ENCODE measurements at regions not wholly inside any gene's neighbourhood (a gene's known extent, or its start where the extent isn't known, plus 50 kb on each side); places are given as distances from the start of the nearest gene placed in this dataset.

DNA sequence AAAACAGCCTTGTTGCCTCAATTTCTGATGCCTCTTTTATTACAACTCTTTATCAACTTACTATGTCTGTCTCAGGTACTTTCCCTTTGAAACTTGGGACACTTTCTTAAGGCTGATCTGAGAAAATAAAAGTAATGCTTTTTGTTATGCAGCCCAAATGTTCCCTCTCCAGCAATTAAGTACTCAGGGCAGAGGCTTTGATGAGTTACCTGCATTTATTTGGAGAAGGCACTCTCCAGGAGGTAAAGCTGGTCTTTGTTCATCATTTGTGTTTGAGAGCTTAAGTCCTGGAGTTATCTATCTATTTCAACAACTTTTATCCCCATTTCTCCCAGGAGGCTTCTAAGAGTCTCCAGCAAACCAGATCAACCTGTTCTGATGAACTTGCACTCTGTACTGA is 259.2 kb downstream of the ASXL3 start:
- Histone ChIP-seq H3K9me3 (ENCODE audit: low read length) (no peaks in the 10 kb centered on the region), H3K4me1 (ENCODE audit: insufficient read depth, low read length) (no peaks in the 10 kb centered on the region), H2AFZ (ENCODE audit: low read length) (no peak overlapping the region), H3K4me2 (ENCODE audit: low read length) (no peak overlapping the region), H3K4me3 (ENCODE audit: low read length) (no peak overlapping the region), H3K27ac (ENCODE audit: low read length) (no peak overlapping the region), H3K36me3 (ENCODE audit: low read depth, low read length) (no peaks in the 10 kb centered on the region), H3F3A (ENCODE audit: low read length, unreplicated experiment) (no peaks in the 10 kb centered on the region), H4K20me1 (ENCODE audit: low read length) (no peaks in the 10 kb centered on the region), H3K79me2 (ENCODE audit: low read length) (no peaks in the 10 kb centered on the region), H3K9me2 (replicated peaks; ENCODE audit: low read length) (no peaks in the 10 kb centered on the region), H3K27me3 (ENCODE audit: low read length) (no peaks in the 10 kb centered on the region), H3K9ac (ENCODE audit: low read length) (no peak overlapping the region)
- intact Hi-C loops (cut with micrococcal nuclease), result loop anchor here (5.0 to 10.0 kb wide), 2 partner anchors 240 to 488 kb away; no protein-coding TSS in a partner anchor
- ChIA-PET CTCF (no interaction called here), POLR2A (ENCODE audit: unreplicated experiment) (no interaction called here)
- BruUV-seq (replicated peaks), result no TSS peak
- ATAC-seq, result no peak
- no peak for TF ChIP-seq EZH2phosphoT487 (IDR thresholded peaks at IDR 0.05; ENCODE audit: borderline replicate concordance, low read length)
- TF ChIP-seq, protein P1, sequence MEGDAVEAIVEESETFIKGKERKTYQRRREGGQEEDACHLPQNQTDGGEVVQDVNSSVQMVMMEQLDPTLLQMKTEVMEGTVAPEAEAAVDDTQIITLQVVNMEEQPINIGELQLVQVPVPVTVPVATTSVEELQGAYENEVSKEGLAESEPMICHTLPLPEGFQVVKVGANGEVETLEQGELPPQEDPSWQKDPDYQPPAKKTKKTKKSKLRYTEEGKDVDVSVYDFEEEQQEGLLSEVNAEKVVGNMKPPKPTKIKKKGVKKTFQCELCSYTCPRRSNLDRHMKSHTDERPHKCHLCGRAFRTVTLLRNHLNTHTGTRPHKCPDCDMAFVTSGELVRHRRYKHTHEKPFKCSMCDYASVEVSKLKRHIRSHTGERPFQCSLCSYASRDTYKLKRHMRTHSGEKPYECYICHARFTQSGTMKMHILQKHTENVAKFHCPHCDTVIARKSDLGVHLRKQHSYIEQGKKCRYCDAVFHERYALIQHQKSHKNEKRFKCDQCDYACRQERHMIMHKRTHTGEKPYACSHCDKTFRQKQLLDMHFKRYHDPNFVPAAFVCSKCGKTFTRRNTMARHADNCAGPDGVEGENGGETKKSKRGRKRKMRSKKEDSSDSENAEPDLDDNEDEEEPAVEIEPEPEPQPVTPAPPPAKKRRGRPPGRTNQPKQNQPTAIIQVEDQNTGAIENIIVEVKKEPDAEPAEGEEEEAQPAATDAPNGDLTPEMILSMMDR (conservative IDR thresholded peaks at IDR 0.05; ENCODE audit: low read depth, low read length), result no peak
- TF ChIP-seq EZH2 (IDR thresholded peaks at IDR 0.05; ENCODE audit: low read length, unreplicated experiment), result no peak
- DNase-seq, result no peak

DNA sequence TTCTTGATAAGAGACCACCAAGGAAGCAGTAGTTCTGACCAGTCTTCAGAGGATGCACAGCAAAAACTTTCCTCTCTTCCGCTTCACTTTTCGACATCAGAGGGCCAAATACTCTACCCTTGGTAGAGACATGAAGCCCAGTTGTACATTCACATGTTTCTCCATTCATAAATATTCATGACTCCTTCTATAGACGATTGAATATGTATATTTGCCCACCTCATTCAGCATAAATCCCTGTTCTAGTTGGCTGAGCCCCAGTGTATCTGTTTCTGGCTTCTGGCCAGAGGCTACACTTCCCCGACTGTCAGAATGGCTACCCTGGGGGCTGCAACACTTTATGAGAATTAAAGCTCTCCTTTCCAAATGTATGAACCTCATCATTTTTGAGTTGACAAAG is 258.5 kb downstream of the ASXL3 start:
- DNase-seq (no peak), ATAC-seq (no peak)
- H3K4me1 ChIP-seq (ENCODE audit: insufficient read depth, low read length), result no peaks in the 10 kb centered on the region
- no peak overlapping the region for H3K27ac ChIP-seq (ENCODE audit: low read length)
- H3K27me3 ChIP-seq (ENCODE audit: low read length), result no peaks in the 10 kb centered on the region
- H3K9me2 ChIP-seq (replicated peaks; ENCODE audit: low read length), result no peaks in the 10 kb centered on the region
- H3K4me3 ChIP-seq (ENCODE audit: low read length), result no peak overlapping the region
- H2AFZ ChIP-seq (ENCODE audit: low read length), result no peak overlapping the region
- H3K9ac ChIP-seq (ENCODE audit: low read length), result no peak overlapping the region
- BruUV-seq (replicated peaks), result no TSS peak
- CTCF ChIA-PET, result no interaction called here
- no peaks in the 10 kb centered on the region for H3K36me3 ChIP-seq (ENCODE audit: low read depth, low read length)
- no peak overlapping the region for H3K4me2 ChIP-seq (ENCODE audit: low read length)
- no peaks in the 10 kb centered on the region for H3F3A ChIP-seq (ENCODE audit: low read length, unreplicated experiment)
- TF ChIP-seq EZH2phosphoT487 (IDR thresholded peaks at IDR 0.05; ENCODE audit: borderline replicate concordance, low read length) (no peak), EZH2 (IDR thresholded peaks at IDR 0.05; ENCODE audit: low read length, unreplicated experiment) (no peak)
- TF ChIP-seq, protein P1 (conservative IDR thresholded peaks at IDR 0.05; ENCODE audit: low read depth, low read length), result no peak
- POLR2A ChIA-PET (ENCODE audit: unreplicated experiment), result no interaction called here
- H3K79me2 ChIP-seq (ENCODE audit: low read length), result no peaks in the 10 kb centered on the region
- H3K9me3 ChIP-seq (ENCODE audit: low read length), result no peaks in the 10 kb centered on the region
- H4K20me1 ChIP-seq (ENCODE audit: low read length), result no peaks in the 10 kb centered on the region
- intact Hi-C loops (cut with micrococcal nuclease), result loop anchor here (5.0 to 10.0 kb wide), 2 partner anchors 241 to 488 kb away; no protein-coding TSS in a partner anchor

DNA sequence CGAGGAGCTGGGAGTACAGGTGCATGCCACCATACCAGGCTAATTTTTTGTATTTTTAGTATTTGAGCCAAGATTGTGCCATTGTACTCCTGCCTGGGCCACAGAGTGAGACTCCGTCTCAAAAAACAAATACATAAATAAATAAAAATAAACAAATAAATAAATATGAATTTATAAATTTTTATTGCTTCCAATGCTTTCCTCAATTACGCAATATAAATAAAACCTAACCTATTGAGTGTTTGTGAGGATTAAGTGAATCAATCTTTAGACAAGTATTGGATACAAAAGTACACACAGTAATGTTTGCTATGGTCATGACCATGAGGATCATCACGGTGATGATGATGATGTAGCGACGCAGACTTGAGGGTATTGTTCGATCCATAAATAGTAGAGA is 257.4 kb downstream of the ASXL3 start:
- no peak overlapping the region for H3K4me3 ChIP-seq (ENCODE audit: low read length)
- H4K20me1 ChIP-seq (ENCODE audit: low read length), result no peaks in the 10 kb centered on the region
- TF ChIP-seq EZH2 (IDR thresholded peaks at IDR 0.05; ENCODE audit: low read length, unreplicated experiment) (no peak), EZH2phosphoT487 (IDR thresholded peaks at IDR 0.05; ENCODE audit: borderline replicate concordance, low read length) (no peak)
- TF ChIP-seq, protein P1 (conservative IDR thresholded peaks at IDR 0.05; ENCODE audit: low read depth, low read length), result no peak
- H3K9ac ChIP-seq (ENCODE audit: low read length), result no peak overlapping the region
- no peaks in the 10 kb centered on the region for H3K9me3 ChIP-seq (ENCODE audit: low read length)
- no peaks in the 10 kb centered on the region for H3K79me2 ChIP-seq (ENCODE audit: low read length)
- intact Hi-C loops (cut with micrococcal nuclease), result loop anchor here (5.0 to 10.0 kb wide), 2 partner anchors 242 to 489 kb away; no protein-coding TSS in a partner anchor
- BruUV-seq (replicated peaks), result no TSS peak
- no peaks in the 10 kb centered on the region for H3K36me3 ChIP-seq (ENCODE audit: low read depth, low read length)
- no peaks in the 10 kb centered on the region for H3K4me1 ChIP-seq (ENCODE audit: insufficient read depth, low read length)
- no peaks in the 10 kb centered on the region for H3K9me2 ChIP-seq (replicated peaks; ENCODE audit: low read length)
- DNase-seq (no peak), ATAC-seq (no peak)
- no peak overlapping the region for H3K27ac ChIP-seq (ENCODE audit: low read length)
- H3K4me2 ChIP-seq (ENCODE audit: low read length), result no peak overlapping the region
- H3F3A ChIP-seq (ENCODE audit: low read length, unreplicated experiment), result no peaks in the 10 kb centered on the region
- H3K27me3 ChIP-seq (ENCODE audit: low read length), result no peaks in the 10 kb centered on the region
- POLR2A ChIA-PET (ENCODE audit: unreplicated experiment), result no interaction called here
- CTCF ChIA-PET, result no interaction called here
- no peak overlapping the region for H2AFZ ChIP-seq (ENCODE audit: low read length)
